Ovary (tissue), 7 donors: ENCODE measurements at regions not wholly inside any gene's neighbourhood (a gene's known extent, or its start where the extent isn't known, plus 50 kb on each side); places are given as distances from the start of the nearest gene placed in this dataset.
"Not testable (repeated sequence)": the region's sequence is repeated elsewhere in the genome, so short reads cannot be mapped to it uniquely, and the experiment has no call there.

ENCODE experiments used
- DNase-seq, 5 donors: peaks; one replicate each; pipeline ENCODE4 v3.0.0-alpha.2; 2019 to 2020
- H3K27ac ChIP-seq, 2 donors: fragments of 200-600 bp; one replicate each; pipeline versions ENCODE4 v1.5.1 to v1.8.0; 2019 to 2022
- H3K27me3 ChIP-seq: fragments of 200-600 bp; one replicate; pipeline ENCODE4 v1.8.0; 2022
- H3K36me3 ChIP-seq: fragments of 200-600 bp; sonication (generic); one replicate; pipeline ENCODE4 v1.5.1; 2019
- H3K4me1 ChIP-seq: one replicate; pipeline ENCODE4 v1.8.1; 2013; ENCODE audit warnings: mild to moderate bottlenecking, moderate library complexity; ENCODE audit not compliant: insufficient read depth
- H3K4me3 ChIP-seq: fragments of 200-600 bp; sonication (generic); one replicate; pipeline ENCODE4 v1.5.1; 2017
- H3K9me3 ChIP-seq, 2 donors: fragments of 200-600 bp in 1 of 2; sonication (generic) in 1 of 2; one replicate each; pipeline versions ENCODE4 v1.5.1 to v1.8.1; 2013 to 2019; ENCODE audit warnings: mild to moderate bottlenecking in 1 of 2, moderate library complexity in 1 of 2
- EP300 ChIP-seq: sonication (generic); formaldehyde crosslinking; IDR thresholded peaks from one replicate; pipeline ENCODE4 v1.6.1; 2017; ENCODE audit warnings: antibody characterized with exemption
- POLR2A ChIP-seq: fragments of 450-650 bp; IDR thresholded peaks from one replicate; pipeline ENCODE4 v1.6.1; 2017; ENCODE audit warnings: antibody characterized with exemption, mild to moderate bottlenecking, moderate library complexity
- WGBS, 3 donors: extraction: QIAGEN DNeasy Blood & Tissue Kit in 1 of 3; methylation state at CpG; one replicate each; pipeline versions ENCODE4 v1.1.5 to v1.1.7; 2013 to 2017; 5-methylcytosine and 5-hydroxymethylcytosine counted together
- intact Hi-C, 4 donors: fragments of 100-400 bp; cut with DNase I; formaldehyde crosslinking; loops; one replicate each; pipeline versions ENCODE4 v1.11.0 to v1.15.1; 2022 to 2023
- TF ChIP-seq, protein P1 (sequence below), 3 donors: fragments of 450-650 bp in 2 of 3; fragments of 200-600 bp in 1 of 3; IDR thresholded peaks; one replicate each; pipeline versions ENCODE4 v1.5.1 to v1.8.0; 2016 to 2022; ENCODE audit warnings: antibody characterized with exemption in 3 of 3, mild to moderate bottlenecking in 1 of 3
- donor health status: DM: no; HTN: no; CAD: no; lungs with moderate emphysema.
- donor health status: DM: no; HTN: no; CAD: no.
- donor health status: Bipolar disorder and iron deficiency.
- donor health status: DM: no; HTN: no; CAD: no.
- donor health status: DM: yes; HTN: yes; CAD: no.

DNA sequence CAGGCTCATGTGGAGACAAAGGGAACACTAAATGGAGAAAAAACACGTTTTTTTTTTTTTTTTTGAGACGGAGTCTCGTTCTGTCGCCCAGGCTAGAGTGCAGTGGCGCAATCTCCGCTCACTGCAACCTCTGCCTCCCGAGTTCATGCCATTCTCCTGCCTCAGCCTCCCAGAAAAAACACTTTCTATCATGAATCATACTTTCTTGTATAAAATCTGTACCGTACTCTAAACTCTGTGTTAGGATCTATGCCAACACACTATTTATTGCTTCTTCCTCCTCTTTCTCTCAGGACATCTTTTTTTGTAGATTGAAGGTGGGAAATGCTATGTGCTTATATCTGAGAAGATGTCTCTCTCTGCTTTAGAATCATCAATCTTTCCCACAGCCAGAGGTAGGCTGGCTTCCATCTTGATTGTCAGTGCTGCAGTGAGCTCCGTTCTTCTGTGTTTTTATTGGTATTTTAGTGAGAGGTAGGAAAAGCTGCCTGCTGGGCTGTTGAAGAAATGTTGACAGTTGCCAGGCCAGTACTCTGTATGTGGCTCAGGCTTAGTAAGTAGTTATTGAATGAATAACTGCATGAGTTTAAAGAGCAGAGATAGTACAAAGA, 101.1 kb downstream of the GPR85 start:
- H3K36me3 ChIP-seq, result no peaks in the 10 kb centered on the region
- no peak overlapping the region for H3K27ac ChIP-seq
- H3K27me3 ChIP-seq, result no peaks in the 10 kb centered on the region
- H3K9me3 ChIP-seq, result no peaks in the 10 kb centered on the region
- WGBS, 3 donors, result 31 to 37% (median 34%) methylated on average over 9 of the region's 9 CpGs
- H3K4me3 ChIP-seq, result no peak overlapping the region
- TF ChIP-seq, protein P1, sequence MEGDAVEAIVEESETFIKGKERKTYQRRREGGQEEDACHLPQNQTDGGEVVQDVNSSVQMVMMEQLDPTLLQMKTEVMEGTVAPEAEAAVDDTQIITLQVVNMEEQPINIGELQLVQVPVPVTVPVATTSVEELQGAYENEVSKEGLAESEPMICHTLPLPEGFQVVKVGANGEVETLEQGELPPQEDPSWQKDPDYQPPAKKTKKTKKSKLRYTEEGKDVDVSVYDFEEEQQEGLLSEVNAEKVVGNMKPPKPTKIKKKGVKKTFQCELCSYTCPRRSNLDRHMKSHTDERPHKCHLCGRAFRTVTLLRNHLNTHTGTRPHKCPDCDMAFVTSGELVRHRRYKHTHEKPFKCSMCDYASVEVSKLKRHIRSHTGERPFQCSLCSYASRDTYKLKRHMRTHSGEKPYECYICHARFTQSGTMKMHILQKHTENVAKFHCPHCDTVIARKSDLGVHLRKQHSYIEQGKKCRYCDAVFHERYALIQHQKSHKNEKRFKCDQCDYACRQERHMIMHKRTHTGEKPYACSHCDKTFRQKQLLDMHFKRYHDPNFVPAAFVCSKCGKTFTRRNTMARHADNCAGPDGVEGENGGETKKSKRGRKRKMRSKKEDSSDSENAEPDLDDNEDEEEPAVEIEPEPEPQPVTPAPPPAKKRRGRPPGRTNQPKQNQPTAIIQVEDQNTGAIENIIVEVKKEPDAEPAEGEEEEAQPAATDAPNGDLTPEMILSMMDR (IDR thresholded peaks at IDR 0.05), result no peak
- TF ChIP-seq POLR2A (no peak), EP300 (no peak)
- DNase-seq, result no peak
- no peaks in the 10 kb centered on the region for H3K4me1 ChIP-seq
- intact Hi-C loops, result no loop called here

DNA sequence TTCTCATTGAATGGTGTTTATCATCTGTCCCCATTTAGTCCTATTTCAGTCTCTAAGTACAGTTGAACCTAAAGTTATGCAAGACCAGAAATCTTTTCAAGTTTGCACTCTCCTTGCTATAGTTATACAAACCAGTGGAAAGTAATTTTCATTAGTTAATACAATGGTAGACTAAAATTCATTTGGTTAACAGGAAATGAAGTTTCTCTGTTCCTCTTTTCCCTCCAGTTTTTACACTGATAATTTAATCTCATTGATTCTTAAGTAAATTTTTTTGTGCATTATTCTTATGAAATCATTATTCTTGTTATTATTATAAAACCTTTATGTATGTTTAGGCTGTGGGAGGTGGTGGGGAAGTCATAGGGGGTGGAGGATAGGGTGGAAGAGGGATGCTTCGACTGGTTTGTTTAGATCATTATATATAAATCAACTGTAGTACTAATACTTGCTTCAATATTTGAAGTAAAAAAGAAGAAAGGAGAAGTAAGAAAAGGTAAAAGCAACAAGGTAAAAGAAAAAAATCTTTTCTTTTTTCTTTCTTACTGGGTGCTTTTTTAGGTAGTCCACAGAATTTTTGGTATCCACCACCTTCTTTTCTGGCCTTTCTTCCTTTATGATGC, 104.1 kb downstream of the GPR85 start:
- TF ChIP-seq, protein P1 (IDR thresholded peaks at IDR 0.05), result no peak
- TF ChIP-seq EP300, result no peak
- no peak for TF ChIP-seq POLR2A
- intact Hi-C loops, result no loop called here
- H3K36me3 ChIP-seq, result no peaks in the 10 kb centered on the region
- H3K27me3 ChIP-seq, result no peaks in the 10 kb centered on the region
- no peaks in the 10 kb centered on the region for H3K9me3 ChIP-seq
- no peaks in the 10 kb centered on the region for H3K4me1 ChIP-seq
- no peak overlapping the region for H3K4me3 ChIP-seq
- H3K27ac ChIP-seq, result no peak overlapping the region
- DNase-seq, result no peak
- WGBS, 3 donors, result 47 to 58% (median 50%) methylated on average over 1 of the region's 1 CpG

DNA sequence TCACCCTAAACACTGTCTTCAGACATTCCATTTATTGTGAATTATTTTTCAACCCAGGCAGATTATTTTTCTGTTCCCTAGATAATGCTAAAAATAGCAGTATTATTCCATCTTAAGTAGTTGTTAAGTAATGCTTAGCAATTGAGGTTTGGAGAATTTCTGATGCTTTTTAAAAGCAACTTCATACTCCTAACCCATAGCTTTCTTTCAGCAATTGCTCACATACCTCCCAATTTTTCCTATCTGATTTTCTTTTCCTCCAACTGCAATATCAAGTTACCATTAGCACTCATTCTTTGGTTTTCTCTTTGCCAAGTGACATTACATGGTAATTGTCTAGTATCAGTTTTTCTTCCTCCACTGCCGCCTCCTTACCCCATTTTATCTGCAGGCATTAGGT, 104.7 kb downstream of the GPR85 start:
- Histone ChIP-seq H3K27ac (no peak overlapping the region), H3K4me3 (no peak overlapping the region), H3K9me3 (no peaks in the 10 kb centered on the region), H3K4me1 (no peaks in the 10 kb centered on the region), H3K27me3 (no peaks in the 10 kb centered on the region), H3K36me3 (no peaks in the 10 kb centered on the region)
- WGBS, 3 donors, result 46 to 69% (median 57%) methylated on average over 1 of the region's 1 CpG
- intact Hi-C loops, result no loop called here
- DNase-seq, result no peak
- TF ChIP-seq EP300, result no peak
- TF ChIP-seq, protein P1 (IDR thresholded peaks at IDR 0.05), result no peak
- no peak for TF ChIP-seq POLR2A

DNA sequence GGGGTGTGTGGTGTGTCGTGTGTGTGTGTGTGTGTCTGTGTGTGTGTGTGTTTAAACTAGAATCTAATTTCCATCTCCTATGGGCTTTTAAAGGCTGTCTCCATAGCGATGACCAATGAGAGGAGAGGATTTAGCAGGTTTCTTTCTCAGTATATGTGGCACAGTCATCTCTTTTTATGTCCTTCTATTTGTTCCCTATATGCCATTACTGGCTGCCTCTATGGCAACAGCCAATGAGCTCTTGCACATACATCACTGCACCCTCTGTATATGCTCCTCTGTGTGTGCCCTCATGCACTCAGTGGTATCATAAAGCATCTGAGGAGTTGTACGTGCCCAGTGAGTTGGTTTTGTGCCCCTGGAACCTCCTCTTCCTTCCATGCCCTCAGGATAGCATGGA, 107.6 kb downstream of the GPR85 start:
- H3K27me3 ChIP-seq, H3K36me3 ChIP-seq, intact Hi-C loops, H3K9me3 ChIP-seq, H3K4me3 ChIP-seq, DNase-seq, H3K4me1 ChIP-seq, H3K27ac ChIP-seq: not testable (repeated sequence)
- WGBS, 3 donors, result 75 to 86% (median 78%) methylated on average over 2 to 3 of the region's 3 CpGs

DNA sequence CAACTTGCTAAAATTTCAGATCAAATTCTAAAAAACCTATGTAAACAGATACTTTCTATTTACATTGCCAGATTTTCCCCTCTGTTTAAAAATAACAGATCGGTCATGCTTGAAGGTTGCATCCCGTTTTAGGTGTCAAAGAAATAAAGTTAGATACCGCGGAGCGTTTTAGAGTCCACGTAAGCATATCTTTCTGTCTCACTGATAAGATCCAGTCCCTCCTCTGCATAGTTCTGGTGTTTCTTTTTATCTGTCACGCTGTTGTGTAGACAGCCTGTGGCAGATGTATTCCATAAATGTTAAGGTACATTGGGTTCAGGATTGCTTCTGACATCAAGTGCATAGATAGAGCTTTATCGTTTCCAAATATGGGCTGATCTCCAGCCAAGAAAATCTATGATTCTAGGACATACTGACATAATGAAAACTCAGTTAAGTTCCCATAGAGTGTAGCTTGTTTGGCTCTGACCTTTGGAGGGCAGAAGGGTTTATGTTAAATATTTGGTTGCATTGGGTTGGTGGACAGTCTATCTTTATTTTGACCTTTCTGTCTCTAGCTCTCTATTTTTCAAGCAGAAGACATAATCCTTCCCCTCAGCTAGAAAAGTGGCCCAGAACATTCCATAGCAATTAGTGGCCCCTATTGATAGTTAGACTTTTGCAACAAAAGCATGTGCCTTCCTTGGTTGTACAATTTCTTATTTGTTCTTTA, 109.2 kb downstream of the GPR85 start:
- H3K36me3 ChIP-seq, intact Hi-C loops, H3K27ac ChIP-seq, H3K27me3 ChIP-seq, H3K4me3 ChIP-seq, H3K9me3 ChIP-seq, H3K4me1 ChIP-seq, DNase-seq: not testable (repeated sequence)
- 25 to 82% (median 64%) methylated on average over 1 to 7 of the region's 8 CpGs for WGBS, 3 donors
